Type B pancreatic cell (in vitro differentiated cells): ENCODE measurements at regions not wholly inside any gene's neighbourhood (a gene's known extent, or its start where the extent isn't known, plus 50 kb on each side); places are given as distances from the start of the nearest gene placed in this dataset.

Experiments
- DNase-seq: peaks from one replicate; pipeline ENCODE4 v3.0.0; 2021; ENCODE audit warnings: mixed read lengths; ENCODE audit not compliant: unreplicated experiment; ENCODE audit errors: extremely low spot score
- H3K27ac Mint-ChIP-seq: 2 replicates; pipeline ENCODE4 v1.8.0; 2021; ENCODE audit warnings: mild to moderate bottlenecking, mixed read lengths
- H3K27me3 Mint-ChIP-seq: 2 replicates; pipeline ENCODE4 v1.8.0; 2021; ENCODE audit warnings: mixed read lengths
- H3K36me3 Mint-ChIP-seq: 2 replicates; pipeline ENCODE4 v1.8.0; 2021; ENCODE audit warnings: mixed read lengths
- H3K4me1 Mint-ChIP-seq: one replicate; pipeline ENCODE4 v1.8.0; 2021; ENCODE audit warnings: mixed read lengths; ENCODE audit not compliant: unreplicated experiment
- H3K4me3 Mint-ChIP-seq: 2 replicates; pipeline ENCODE4 v1.8.0; 2021; ENCODE audit warnings: mild to moderate bottlenecking, mixed read lengths
- H3K9me3 Mint-ChIP-seq: 2 replicates; pipeline ENCODE4 v1.8.0; 2021; ENCODE audit warnings: mixed read lengths
- CTCF ChIP-seq: fragments of 200-600 bp; sonication (generic); conservative IDR thresholded peaks from 2 replicates; pipeline ENCODE4 v1.5.0; 2021; ENCODE audit warnings: antibody characterized with exemption, mild to moderate bottlenecking

GRCh38 chr22:49575703-49576081, 252.0 kb downstream of the BRD1 start:
- H3K36me3 Mint-ChIP-seq: no peaks in the 10 kb centered on the region
- no peak for TF ChIP-seq CTCF
- peak; percentile 62 for DNase-seq
- H3K27me3 Mint-ChIP-seq: no peaks in the 10 kb centered on the region
- no peak overlapping the region for H3K27ac Mint-ChIP-seq
- no peaks in the 10 kb centered on the region for H3K9me3 Mint-ChIP-seq
- no peaks in the 10 kb centered on the region for H3K4me1 Mint-ChIP-seq
- no peak overlapping the region for H3K4me3 Mint-ChIP-seq

GRCh38 chr22:49574881-49575702, 252.6 kb downstream of the BRD1 start:
- Mint-ChIP-seq H3K4me1 (no peaks in the 10 kb centered on the region), H3K4me3 (no peak overlapping the region), H3K36me3 (no peaks in the 10 kb centered on the region), H3K27me3 (no peaks in the 10 kb centered on the region), H3K27ac (no peak overlapping the region), H3K9me3 (no peaks in the 10 kb centered on the region)
- TF ChIP-seq CTCF: no peak
- DNase-seq: peak; percentile 58

GRCh38 chr22:49574205-49574880, 253.3 kb downstream of the BRD1 start:
- H3K4me3 Mint-ChIP-seq: no peak overlapping the region
- peak; percentile 50 for DNase-seq
- no peaks in the 10 kb centered on the region for H3K36me3 Mint-ChIP-seq
- TF ChIP-seq CTCF: no peak
- no peaks in the 10 kb centered on the region for H3K4me1 Mint-ChIP-seq
- H3K27me3 Mint-ChIP-seq: no peaks in the 10 kb centered on the region
- H3K27ac Mint-ChIP-seq: no peak overlapping the region
- H3K9me3 Mint-ChIP-seq: no peaks in the 10 kb centered on the region

GRCh38 chr22:49573109-49573765, 254.4 kb downstream of the BRD1 start:
- Mint-ChIP-seq H3K9me3 (no peaks in the 10 kb centered on the region), H3K4me3 (no peak overlapping the region), H3K36me3 (no peaks in the 10 kb centered on the region), H3K4me1 (no peaks in the 10 kb centered on the region), H3K27ac (no peak overlapping the region), H3K27me3 (no peaks in the 10 kb centered on the region)
- TF ChIP-seq CTCF: no peak
- DNase-seq: peak; percentile 47

GRCh38 chr22:49571326-49571725, 256.3 kb downstream of the BRD1 start:
- DNase-seq: peak; percentile 34
- Mint-ChIP-seq H3K9me3 (no peaks in the 10 kb centered on the region), H3K36me3 (no peaks in the 10 kb centered on the region), H3K4me3 (no peak overlapping the region), H3K4me1 (no peaks in the 10 kb centered on the region), H3K27ac (no peak overlapping the region), H3K27me3 (no peaks in the 10 kb centered on the region)
- no peak for TF ChIP-seq CTCF
